Mesenchymal stem cell (in vitro differentiated cells and primary cell): ENCODE measurements at regions not wholly inside any gene's neighbourhood (a gene's known extent, or its start where the extent isn't known, plus 50 kb on each side); places are given as distances from the start of the nearest gene placed in this dataset.
"Not testable (repeated sequence)": the region's sequence is repeated elsewhere in the genome, so short reads cannot be mapped to it uniquely, and the experiment has no call there.

ENCODE experiments used
- DNase-seq: peaks from one replicate; pipeline ENCODE4 v3.0.0-alpha.2; 2013
- H2AFZ ChIP-seq: one replicate; pipeline ENCODE4 v1.6.1; 2013; ENCODE audit warnings: low read depth, mild to moderate bottlenecking, control low read depth, inconsistent platforms, low read length, moderate library complexity
- H2AK5ac ChIP-seq: 2 replicates; pipeline ENCODE4 v1.6.1; 2013; ENCODE audit warnings: low read length, moderate library complexity, mild to moderate bottlenecking, inconsistent platforms; ENCODE audit not compliant: severe bottlenecking
- H2BK120ac ChIP-seq: one replicate; pipeline ENCODE4 v1.6.1; 2013; ENCODE audit warnings: low read depth, mild to moderate bottlenecking, inconsistent platforms, low read length, moderate library complexity
- H2BK12ac ChIP-seq, 2 experiments: one replicate each; pipeline ENCODE4 v1.6.1; 2013; ENCODE audit warnings: inconsistent platforms in 2 of 2, low read length in 2 of 2, mild to moderate bottlenecking in 2 of 2, moderate library complexity in 2 of 2, control low read depth in 1 of 2
- H2BK15ac ChIP-seq: one replicate; pipeline ENCODE4 v1.6.1; 2013; ENCODE audit warnings: mild to moderate bottlenecking, low read depth, inconsistent platforms; ENCODE audit not compliant: poor library complexity, severe bottlenecking
- H2BK5ac ChIP-seq: 2 replicates; pipeline ENCODE4 v1.6.1; 2013; ENCODE audit warnings: low read depth, mild to moderate bottlenecking, low read length, control low read depth, inconsistent platforms; ENCODE audit not compliant: poor library complexity, severe bottlenecking
- H3K14ac ChIP-seq, 2 experiments: one replicate each; pipeline ENCODE4 v1.6.1; 2013; ENCODE audit warnings: inconsistent platforms in 2 of 2, low read length in 2 of 2, control low read depth in 1 of 2, mild to moderate bottlenecking in 1 of 2, moderate library complexity in 1 of 2
- H3K18ac ChIP-seq, 2 experiments: one replicate each; pipeline ENCODE4 v1.6.1; 2013; ENCODE audit warnings: inconsistent platforms in 2 of 2, low read length in 2 of 2, control low read depth in 1 of 2, low read depth in 1 of 2, mild to moderate bottlenecking in 1 of 2
- H3K23ac ChIP-seq, 2 experiments: one replicate each; pipeline ENCODE4 v1.6.1; 2013; ENCODE audit warnings: inconsistent platforms in 2 of 2, low read length in 2 of 2, mild to moderate bottlenecking in 2 of 2, moderate library complexity in 2 of 2, control low read depth in 1 of 2
- H3K27ac ChIP-seq: 2 replicates; pipeline ENCODE4 v1.5.1; 2013; ENCODE audit warnings: mild to moderate bottlenecking, moderate library complexity, low read length, control low read depth, inconsistent platforms; ENCODE audit not compliant: poor library complexity, severe bottlenecking
- H3K27me3 ChIP-seq, 2 experiments: 2 replicates each; pipeline versions ENCODE4 v1.6.1 to v1.7.0; 2013; ENCODE audit warnings: low read length in 2 of 2, mild to moderate bottlenecking in 2 of 2, moderate library complexity in 2 of 2, control low read depth in 1 of 2, inconsistent platforms in 1 of 2; ENCODE audit not compliant: control insufficient read depth in 1 of 2, insufficient read depth in 1 of 2
- H3K36me3 ChIP-seq, 2 experiments: 2 replicates each; pipeline versions ENCODE4 v1.6.1 to v1.7.0; 2013; ENCODE audit warnings: low read length in 2 of 2, control low read depth in 1 of 2, inconsistent platforms in 1 of 2, low read depth in 1 of 2, mild to moderate bottlenecking in 1 of 2; ENCODE audit not compliant: insufficient read depth in 2 of 2, control insufficient read depth in 1 of 2
- H3K4ac ChIP-seq, 2 experiments: one replicate each; pipeline ENCODE4 v1.6.1; 2013; ENCODE audit warnings: inconsistent platforms in 2 of 2, low read length in 2 of 2, mild to moderate bottlenecking in 2 of 2, moderate library complexity in 2 of 2, control low read depth in 1 of 2, low read depth in 1 of 2
- H3K4me1 ChIP-seq: 2 replicates; pipeline ENCODE4 v1.6.1; 2013; ENCODE audit warnings: low read depth, low read length, control low read depth; ENCODE audit not compliant: control insufficient read depth, insufficient read depth
- H3K4me2 ChIP-seq: 2 replicates; pipeline ENCODE4 v1.6.1; 2013; ENCODE audit warnings: low read length, mild to moderate bottlenecking, inconsistent platforms; ENCODE audit not compliant: poor library complexity, severe bottlenecking
- H3K4me3 ChIP-seq, 2 experiments: 2 replicates each; pipeline versions ENCODE4 v1.5.1 to v1.7.0; 2013; ENCODE audit warnings: low read length in 2 of 2, mild to moderate bottlenecking in 2 of 2, control low read depth in 1 of 2, low read depth in 1 of 2; ENCODE audit not compliant: insufficient read depth in 1 of 2
- H3K79me1 ChIP-seq: replicated peaks from 2 replicates; pipeline ENCODE4 v1.6.1; 2013; ENCODE audit warnings: mild to moderate bottlenecking, control low read depth, low read length, inconsistent platforms; ENCODE audit not compliant: poor library complexity, severe bottlenecking
- H3K9ac ChIP-seq: 2 replicates; pipeline ENCODE4 v1.7.0; 2013; ENCODE audit warnings: mild to moderate bottlenecking, low read length, moderate library complexity
- H3K9me3 ChIP-seq: 2 replicates; pipeline ENCODE4 v1.7.0; 2013; ENCODE audit warnings: mild to moderate bottlenecking, low read length; ENCODE audit not compliant: control insufficient read depth
- H4K8ac ChIP-seq: one replicate; pipeline ENCODE4 v1.6.1; 2013; ENCODE audit warnings: inconsistent platforms, mild to moderate bottlenecking, low read length, moderate library complexity
- H4K91ac ChIP-seq: one replicate; pipeline ENCODE4 v1.6.1; 2013; ENCODE audit warnings: mild to moderate bottlenecking, low read length, inconsistent platforms
- WGBS: methylation state at CpG from one replicate; pipeline ENCODE4 v1.1.7; 2013; ENCODE audit warnings: mixed read lengths; 5-methylcytosine and 5-hydroxymethylcytosine counted together

- no peaks in the 10 kb centered on the region for H3K4me1 ChIP-seq
- no peak overlapping the region for H4K8ac ChIP-seq
- no peaks in the 10 kb centered on the region for H3K36me3 ChIP-seq
- H2AK5ac ChIP-seq = no peak overlapping the region
- no peak overlapping the region for H2BK15ac ChIP-seq
- no CpG with 5 or more reads among the region's 1 CpG for WGBS
- no peak overlapping the region for H3K9ac ChIP-seq
- no peaks in the 10 kb centered on the region for H3K27me3 ChIP-seq
- no peak overlapping the region for H2BK12ac ChIP-seq
- H2BK5ac ChIP-seq = no peak overlapping the region
- H2BK120ac ChIP-seq = no peak overlapping the region
- H2AFZ ChIP-seq = no peak overlapping the region
- peaks cover 9% of the 10 kb centered on the region for H3K9me3 ChIP-seq
- no peak overlapping the region for H3K27ac ChIP-seq
- H3K4me2 ChIP-seq = no peak overlapping the region
- H3K14ac ChIP-seq = no peak overlapping the region
- no peaks in the 10 kb centered on the region for H3K79me1 ChIP-seq
- H4K91ac ChIP-seq = no peak overlapping the region
- no peak for DNase-seq
- no peak overlapping the region for H3K18ac ChIP-seq
- H3K4ac ChIP-seq = no peak overlapping the region
- H3K23ac ChIP-seq = no peak overlapping the region
- H3K4me3 ChIP-seq = no peak overlapping the region
Observed at GRCh38 chr6:91057689-91058088, 470.8 kb upstream of the MAP3K7 start.

- H3K9ac ChIP-seq = no peak overlapping the region
- H3K14ac ChIP-seq = no peak overlapping the region
- no peak overlapping the region for H2AK5ac ChIP-seq
- WGBS = no CpG with 5 or more reads among the region's 1 CpG
- H3K36me3 ChIP-seq = no peaks in the 10 kb centered on the region
- no peak overlapping the region for H2BK120ac ChIP-seq
- peaks cover 9% of the 10 kb centered on the region for H3K9me3 ChIP-seq
- no peaks in the 10 kb centered on the region for H3K27me3 ChIP-seq
- no peak overlapping the region for H4K8ac ChIP-seq
- H2AFZ ChIP-seq = no peak overlapping the region
- DNase-seq = no peak
- no peak overlapping the region for H3K4me3 ChIP-seq
- no peak overlapping the region for H2BK15ac ChIP-seq
- H3K4me1 ChIP-seq = no peaks in the 10 kb centered on the region
- H3K23ac ChIP-seq = no peak overlapping the region
- H2BK5ac ChIP-seq = no peak overlapping the region
- H3K4ac ChIP-seq = no peak overlapping the region
- no peak overlapping the region for H3K27ac ChIP-seq
- H3K4me2 ChIP-seq = no peak overlapping the region
- H4K91ac ChIP-seq = no peak overlapping the region
- no peaks in the 10 kb centered on the region for H3K79me1 ChIP-seq
- H3K18ac ChIP-seq = no peak overlapping the region
- H2BK12ac ChIP-seq = no peak overlapping the region
Observed at GRCh38 chr6:91055959-91056358, 469.1 kb upstream of the MAP3K7 start.

- not testable (repeated sequence) for H2AK5ac ChIP-seq, H3K27me3 ChIP-seq, H3K23ac ChIP-seq, H2BK5ac ChIP-seq, H4K8ac ChIP-seq, H2AFZ ChIP-seq, H2BK12ac ChIP-seq, DNase-seq, H3K9me3 ChIP-seq, H3K4me1 ChIP-seq, H4K91ac ChIP-seq, H3K36me3 ChIP-seq, H3K4me2 ChIP-seq, H3K4me3 ChIP-seq, H2BK15ac ChIP-seq, H3K27ac ChIP-seq, H3K4ac ChIP-seq, H3K79me1 ChIP-seq, H3K18ac ChIP-seq, H2BK120ac ChIP-seq, H3K9ac ChIP-seq, H3K14ac ChIP-seq
- WGBS = 92% methylated on average over 30 of the region's 33 CpGs
Observed at GRCh38 chr6:91052473-91053450, 465.9 kb upstream of the MAP3K7 start.

- Histone ChIP-seq H2BK12ac (no peak overlapping the region), H3K9ac (no peak overlapping the region), H3K27me3 (no peaks in the 10 kb centered on the region), H3K4me1 (no peaks in the 10 kb centered on the region), H3K18ac (no peak overlapping the region), H3K27ac (no peak overlapping the region), H3K23ac (no peak overlapping the region), H3K4me3 (no peak overlapping the region), H2BK120ac (no peak overlapping the region), H3K4me2 (no peak overlapping the region), H3K4ac (no peak overlapping the region), H3K36me3 (no peaks in the 10 kb centered on the region), H4K91ac (no peak overlapping the region), H3K79me1 (no peaks in the 10 kb centered on the region), H2AFZ (no peak overlapping the region), H2AK5ac (no peak overlapping the region), H3K9me3 (no peaks in the 10 kb centered on the region), H2BK15ac (no peak overlapping the region), H3K14ac (no peak overlapping the region), H2BK5ac (no peak overlapping the region), H4K8ac (no peak overlapping the region)
- WGBS = 100% methylated on average over 1 of the region's 1 CpG
- DNase-seq = no peak
Observed at GRCh38 chr6:91045161-91045560, 458.3 kb upstream of the MAP3K7 start.
